SK-N-SH treated with all-trans-retinoic acid at 6 μM for 48 hours (cell line): ENCODE measurements at regions not wholly inside any gene's neighbourhood (a gene's known extent, or its start where the extent isn't known, plus 50 kb on each side); places are given as distances from the start of the nearest gene placed in this dataset.

ENCODE experiments used
- ARNTL ChIP-seq: fragments of 450-650 bp; formaldehyde crosslinking; IDR thresholded peaks from 2 replicates; pipeline ENCODE4 v1.5.0; 2020; ENCODE audit warnings: low read depth, mild to moderate bottlenecking, moderate library complexity, borderline replicate concordance
- BACH2 ChIP-seq: fragments of 250-450 bp; sonication (Bioruptor Pico); IDR thresholded peaks from 2 replicates; pipeline ENCODE4 v1.9.0; 2021; ENCODE audit warnings: mild to moderate bottlenecking, borderline replicate concordance
- CSRNP3 ChIP-seq: fragments of 250-450 bp; sonication (Bioruptor Pico); IDR thresholded peaks from 2 replicates; pipeline ENCODE4 v1.5.1; 2021; ENCODE audit warnings: mild to moderate bottlenecking, moderate library complexity
- RARB ChIP-seq: fragments of 250-450 bp; sonication (Bioruptor Pico); IDR thresholded peaks from 2 replicates; pipeline ENCODE4 v1.8.0; 2021; ENCODE audit warnings: mild to moderate bottlenecking, moderate library complexity
- SNAI2 ChIP-seq: fragments of 250-450 bp; sonication (Bioruptor Pico); IDR thresholded peaks from 2 replicates; pipeline ENCODE4 v1.5.0; 2020; ENCODE audit warnings: mild to moderate bottlenecking, moderate library complexity
- TCF4 ChIP-seq: fragments of 250-450 bp; sonication (Bioruptor Pico); IDR thresholded peaks from 2 replicates; pipeline ENCODE4 v1.8.0; 2021; ENCODE audit warnings: mild to moderate bottlenecking, moderate library complexity, borderline replicate concordance
- TOX ChIP-seq: fragments of 250-450 bp; sonication (Bioruptor Pico); IDR thresholded peaks from 2 replicates; pipeline ENCODE4 v1.8.0; 2021; ENCODE audit warnings: mild to moderate bottlenecking, moderate library complexity, borderline replicate concordance
- ZC3H10 ChIP-seq: fragments of 250-450 bp; sonication (Bioruptor Pico); IDR thresholded peaks from 2 replicates; pipeline ENCODE4 v1.5.1; 2021; ENCODE audit warnings: mild to moderate bottlenecking, moderate library complexity
- ZFP3 ChIP-seq: fragments of 250-450 bp; sonication (Bioruptor Pico); IDR thresholded peaks from 2 replicates; pipeline ENCODE4 v1.5.0; 2020; ENCODE audit warnings: mild to moderate bottlenecking, moderate library complexity
- TF ChIP-seq, protein P1 (sequence below): fragments of 250-450 bp; sonication (Bioruptor Pico); IDR thresholded peaks from 2 replicates; pipeline ENCODE4 v1.8.0; 2021; ENCODE audit warnings: low read depth, mild to moderate bottlenecking, moderate library complexity, borderline replicate concordance
- TF ChIP-seq, protein P2 (sequence below): fragments of 250-450 bp; sonication (Bioruptor Pico); IDR thresholded peaks from 2 replicates; pipeline ENCODE4 v1.8.0; 2020; ENCODE audit warnings: mild to moderate bottlenecking, moderate library complexity, borderline replicate concordance
- TF ChIP-seq, protein P3 (sequence below): fragments of 250-450 bp; sonication (Bioruptor Pico); IDR thresholded peaks from 2 replicates; pipeline ENCODE4 v1.5.1; 2020; ENCODE audit warnings: low read depth, mild to moderate bottlenecking, moderate library complexity

- no peak for TF ChIP-seq RARB (CRISPR knock-in tag)
- TF ChIP-seq CSRNP3 (CRISPR knock-in tag), result no peak
- TF ChIP-seq ARNTL (CRISPR knock-in tag), result no peak
- TF ChIP-seq TOX (CRISPR knock-in tag), result no peak
- TF ChIP-seq, protein P1, sequence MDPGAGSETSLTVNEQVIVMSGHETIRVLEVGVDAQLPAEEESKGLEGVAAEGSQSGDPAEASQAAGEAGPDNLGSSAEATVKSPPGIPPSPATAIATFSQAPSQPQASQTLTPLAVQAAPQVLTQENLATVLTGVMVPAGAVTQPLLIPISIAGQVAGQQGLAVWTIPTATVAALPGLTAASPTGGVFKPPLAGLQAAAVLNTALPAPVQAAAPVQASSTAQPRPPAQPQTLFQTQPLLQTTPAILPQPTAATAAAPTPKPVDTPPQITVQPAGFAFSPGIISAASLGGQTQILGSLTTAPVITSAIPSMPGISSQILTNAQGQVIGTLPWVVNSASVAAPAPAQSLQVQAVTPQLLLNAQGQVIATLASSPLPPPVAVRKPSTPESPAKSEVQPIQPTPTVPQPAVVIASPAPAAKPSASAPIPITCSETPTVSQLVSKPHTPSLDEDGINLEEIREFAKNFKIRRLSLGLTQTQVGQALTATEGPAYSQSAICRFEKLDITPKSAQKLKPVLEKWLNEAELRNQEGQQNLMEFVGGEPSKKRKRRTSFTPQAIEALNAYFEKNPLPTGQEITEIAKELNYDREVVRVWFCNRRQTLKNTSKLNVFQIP (CRISPR knock-in tag), result no peak
- TF ChIP-seq, protein P2, sequence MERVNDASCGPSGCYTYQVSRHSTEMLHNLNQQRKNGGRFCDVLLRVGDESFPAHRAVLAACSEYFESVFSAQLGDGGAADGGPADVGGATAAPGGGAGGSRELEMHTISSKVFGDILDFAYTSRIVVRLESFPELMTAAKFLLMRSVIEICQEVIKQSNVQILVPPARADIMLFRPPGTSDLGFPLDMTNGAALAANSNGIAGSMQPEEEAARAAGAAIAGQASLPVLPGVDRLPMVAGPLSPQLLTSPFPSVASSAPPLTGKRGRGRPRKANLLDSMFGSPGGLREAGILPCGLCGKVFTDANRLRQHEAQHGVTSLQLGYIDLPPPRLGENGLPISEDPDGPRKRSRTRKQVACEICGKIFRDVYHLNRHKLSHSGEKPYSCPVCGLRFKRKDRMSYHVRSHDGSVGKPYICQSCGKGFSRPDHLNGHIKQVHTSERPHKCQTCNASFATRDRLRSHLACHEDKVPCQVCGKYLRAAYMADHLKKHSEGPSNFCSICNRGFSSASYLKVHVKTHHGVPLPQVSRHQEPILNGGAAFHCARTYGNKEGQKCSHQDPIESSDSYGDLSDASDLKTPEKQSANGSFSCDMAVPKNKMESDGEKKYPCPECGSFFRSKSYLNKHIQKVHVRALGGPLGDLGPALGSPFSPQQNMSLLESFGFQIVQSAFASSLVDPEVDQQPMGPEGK (CRISPR knock-in tag), result no peak
- TF ChIP-seq TCF4, result no peak
- TF ChIP-seq, protein P3, sequence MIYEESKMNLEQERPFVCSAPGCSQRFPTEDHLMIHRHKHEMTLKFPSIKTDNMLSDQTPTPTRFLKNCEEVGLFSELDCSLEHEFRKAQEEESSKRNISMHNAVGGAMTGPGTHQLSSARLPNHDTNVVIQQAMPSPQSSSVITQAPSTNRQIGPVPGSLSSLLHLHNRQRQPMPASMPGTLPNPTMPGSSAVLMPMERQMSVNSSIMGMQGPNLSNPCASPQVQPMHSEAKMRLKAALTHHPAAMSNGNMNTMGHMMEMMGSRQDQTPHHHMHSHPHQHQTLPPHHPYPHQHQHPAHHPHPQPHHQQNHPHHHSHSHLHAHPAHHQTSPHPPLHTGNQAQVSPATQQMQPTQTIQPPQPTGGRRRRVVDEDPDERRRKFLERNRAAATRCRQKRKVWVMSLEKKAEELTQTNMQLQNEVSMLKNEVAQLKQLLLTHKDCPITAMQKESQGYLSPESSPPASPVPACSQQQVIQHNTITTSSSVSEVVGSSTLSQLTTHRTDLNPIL, result no peak
- TF ChIP-seq BACH2 (CRISPR knock-in tag), result no peak
- TF ChIP-seq SNAI2 (CRISPR knock-in tag), result no peak
- TF ChIP-seq ZFP3, result no peak
- TF ChIP-seq ZC3H10, result no peak
These were observed 101.5 kb upstream of the IMMP2L start for GRCh38 chr7:111663771-111664170.
